ENCODE measurements at regions not wholly inside any gene's neighbourhood (a gene's known extent, or its start where the extent isn't known, plus 50 kb on each side); places are given as distances from the start of the nearest gene placed in this dataset.

GRCh38 chr20:22795433-22795832, 211.1 kb upstream of the FOXA2 start:
- DNase-seq, result no peak

DNA sequence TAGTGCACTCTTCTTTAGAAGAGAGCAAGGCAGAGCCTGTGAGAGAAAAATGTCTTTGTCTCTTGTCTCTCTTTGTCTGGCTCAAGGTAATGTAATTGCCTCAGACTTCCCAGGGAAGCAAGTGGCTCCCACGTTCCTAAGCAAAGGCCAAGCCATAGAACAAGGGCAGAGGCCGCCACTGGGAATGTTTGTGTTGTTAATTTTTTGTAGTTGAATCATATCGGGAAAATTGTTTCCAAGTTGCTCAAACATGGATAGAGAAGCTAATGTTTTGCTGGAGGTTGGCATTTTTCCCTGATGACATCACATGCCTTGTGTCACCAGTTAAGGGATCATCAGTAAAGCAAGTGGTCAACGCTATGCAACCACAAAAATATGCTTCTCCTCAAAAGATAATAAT, 211.5 kb upstream of the FOXA2 start:
- no peak for DNase-seq

DNA sequence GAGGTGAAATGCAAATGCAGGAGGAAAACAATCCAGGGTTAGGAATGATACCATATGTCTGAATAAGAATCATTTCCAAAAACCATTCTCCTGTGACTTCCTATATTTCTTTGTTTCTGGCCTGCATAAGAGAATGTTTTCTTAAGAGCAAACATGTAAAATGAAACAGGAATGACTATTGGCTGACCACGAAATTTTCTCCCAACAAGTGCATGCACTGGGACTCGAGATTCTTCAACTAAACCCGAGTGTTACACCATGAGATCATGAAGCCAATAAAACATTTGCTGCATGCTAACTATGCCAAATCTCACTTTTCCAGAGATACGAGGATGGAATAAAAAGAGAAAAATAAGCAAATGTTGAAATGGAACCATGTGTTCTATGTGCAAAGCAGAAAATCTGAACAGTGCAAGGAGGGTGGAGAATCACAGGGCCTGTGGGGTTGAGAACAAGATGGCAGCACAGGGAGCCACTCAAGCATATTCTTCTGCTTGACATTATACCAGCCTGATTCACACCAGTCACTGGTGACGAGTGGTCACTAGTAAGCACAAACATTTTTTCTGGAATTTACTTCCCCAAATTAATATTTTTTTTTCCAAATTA, 212.2 kb upstream of the FOXA2 start:
- DNase-seq, result no peak

GRCh38 chr20:22797103-22797502, 212.7 kb upstream of the FOXA2 start:
- no peak for DNase-seq

DNA sequence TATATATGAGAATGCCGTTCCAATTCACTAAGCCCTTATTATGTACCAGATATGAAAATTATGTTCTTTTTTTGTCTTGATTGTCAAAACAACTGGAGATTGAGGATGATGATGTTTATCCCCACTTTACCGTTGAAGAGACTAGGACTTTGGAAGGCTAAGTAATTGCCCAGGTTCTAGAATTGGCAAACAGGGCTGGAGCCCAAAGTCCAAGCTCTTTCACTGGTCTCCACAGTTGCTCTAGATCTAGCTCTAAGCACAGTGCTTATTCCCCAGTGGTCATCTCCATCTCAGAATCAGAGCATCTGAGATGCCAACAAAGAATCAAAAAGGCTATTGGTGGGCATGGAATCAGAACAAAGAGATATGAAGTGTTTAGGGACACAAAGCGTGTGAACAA, 215.3 kb upstream of the FOXA2 start:
- no peak for DNase-seq

GRCh38 chr20:22800129-22800528, 215.8 kb upstream of the FOXA2 start:
- DNase-seq, result no peak

- no peak for DNase-seq
Observed at GRCh38 chr20:22801528-22801927, 217.2 kb upstream of the FOXA2 start.

DNA sequence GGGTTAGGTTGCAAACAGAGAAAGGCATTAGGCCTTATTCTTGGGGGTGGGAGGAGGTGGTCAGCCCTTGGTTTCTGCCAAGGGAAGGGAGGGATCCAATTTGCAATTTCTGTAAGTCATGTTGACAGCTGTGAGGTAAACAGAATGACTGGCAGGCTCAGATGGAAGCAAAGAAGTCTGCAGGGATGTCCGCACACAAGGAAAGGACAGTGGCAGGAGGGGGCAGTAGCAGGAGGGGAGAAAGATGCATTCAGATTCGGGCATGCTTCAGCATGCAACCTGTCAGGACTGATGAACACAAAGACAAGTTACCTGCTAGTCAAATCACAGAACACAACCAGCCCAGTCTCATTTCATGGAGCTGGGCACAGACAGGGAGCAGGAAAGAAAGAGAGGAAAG, 217.9 kb upstream of the FOXA2 start:
- no peak for DNase-seq

DNA sequence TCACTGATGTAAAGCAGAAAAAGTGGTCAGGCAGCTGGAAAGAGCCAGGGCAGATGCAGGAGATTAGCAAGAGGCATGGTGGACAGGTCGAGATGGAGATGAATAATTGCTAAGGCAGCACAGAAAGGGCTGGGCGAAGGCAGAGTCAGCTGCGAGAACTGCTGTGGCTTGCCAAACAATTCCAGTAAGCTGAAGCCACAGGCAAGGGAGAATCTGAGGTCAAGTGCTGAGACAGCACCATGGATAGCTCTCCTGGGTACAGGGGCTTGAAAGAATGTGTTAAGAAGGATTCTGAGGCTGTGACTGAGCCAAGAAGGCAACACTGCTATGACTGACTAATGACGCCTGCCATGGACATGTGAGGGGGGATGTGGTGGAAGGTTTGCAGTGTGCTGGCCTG, 220.8 kb upstream of the FOXA2 start:
- no peak for DNase-seq

DNA sequence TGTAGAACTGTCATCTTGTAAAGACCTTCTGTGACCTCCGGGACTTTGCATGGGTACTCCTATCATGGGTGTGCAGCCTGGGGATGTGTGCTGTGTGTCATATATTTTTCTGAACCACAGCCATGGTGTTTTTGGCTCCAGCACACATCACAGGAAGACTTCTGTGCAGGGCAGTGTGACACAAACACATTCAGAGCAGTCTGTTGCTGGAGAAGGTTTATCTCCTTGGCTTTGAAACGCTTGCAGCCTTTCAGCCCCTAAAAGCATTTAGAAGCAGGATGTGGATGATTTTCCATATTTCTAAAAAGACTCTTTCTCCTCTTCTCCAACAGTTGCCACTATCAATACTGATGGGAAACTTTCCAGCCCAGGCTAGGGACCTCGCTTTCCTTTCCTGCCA, 221.6 kb upstream of the FOXA2 start:
- DNase-seq, result no peak

DNA sequence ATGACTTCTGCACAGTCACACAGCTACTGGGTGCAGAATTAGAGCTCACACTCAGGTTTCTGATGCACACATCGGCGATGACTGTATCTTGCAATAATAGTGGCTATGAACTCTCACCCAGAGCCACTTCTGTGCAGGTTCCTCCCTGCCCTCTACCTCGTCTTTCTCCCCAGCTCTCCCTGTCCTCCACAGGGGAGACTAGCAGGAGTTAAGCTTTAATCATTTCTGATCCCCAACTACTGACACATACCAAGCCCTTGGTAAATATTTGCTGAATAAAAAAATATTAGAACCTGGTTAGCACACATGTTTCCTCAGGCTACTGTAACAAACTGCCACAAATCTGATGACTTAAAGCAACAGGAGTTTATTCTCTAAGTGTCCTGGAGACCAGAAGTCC, 222.7 kb upstream of the FOXA2 start:
- DNase-seq, result no peak

GRCh38 chr20:22807646-22808244, 223.4 kb upstream of the FOXA2 start:
- DNase-seq, result no peak

- DNase-seq, result no peak
Observed at GRCh38 chr20:22808628-22809027, 224.3 kb upstream of the FOXA2 start.

DNA sequence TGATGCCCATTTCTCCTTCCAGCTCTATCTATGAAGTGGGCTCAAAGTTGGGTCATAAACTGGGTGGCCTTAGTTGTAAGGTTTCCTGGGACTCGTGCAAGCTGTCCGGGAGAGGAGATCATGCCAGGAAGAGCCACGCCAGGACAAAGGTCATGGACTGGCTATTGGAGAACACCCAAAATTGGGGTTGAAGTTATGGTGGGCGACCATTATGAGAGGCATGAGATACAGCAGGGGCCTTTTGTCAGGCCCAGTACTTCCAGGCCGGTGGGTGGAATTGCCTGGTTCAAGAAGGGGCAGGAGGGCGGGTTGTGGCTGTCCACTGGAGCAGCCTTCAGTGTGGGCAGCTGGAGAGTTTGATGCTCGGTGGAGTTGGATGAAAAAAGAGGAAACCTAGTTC, 225.1 kb upstream of the SSTR4 start:
- no peak for DNase-seq

- no peak for DNase-seq
Observed at GRCh38 chr20:22810626-22811569, 224.2 kb upstream of the SSTR4 start.

DNA sequence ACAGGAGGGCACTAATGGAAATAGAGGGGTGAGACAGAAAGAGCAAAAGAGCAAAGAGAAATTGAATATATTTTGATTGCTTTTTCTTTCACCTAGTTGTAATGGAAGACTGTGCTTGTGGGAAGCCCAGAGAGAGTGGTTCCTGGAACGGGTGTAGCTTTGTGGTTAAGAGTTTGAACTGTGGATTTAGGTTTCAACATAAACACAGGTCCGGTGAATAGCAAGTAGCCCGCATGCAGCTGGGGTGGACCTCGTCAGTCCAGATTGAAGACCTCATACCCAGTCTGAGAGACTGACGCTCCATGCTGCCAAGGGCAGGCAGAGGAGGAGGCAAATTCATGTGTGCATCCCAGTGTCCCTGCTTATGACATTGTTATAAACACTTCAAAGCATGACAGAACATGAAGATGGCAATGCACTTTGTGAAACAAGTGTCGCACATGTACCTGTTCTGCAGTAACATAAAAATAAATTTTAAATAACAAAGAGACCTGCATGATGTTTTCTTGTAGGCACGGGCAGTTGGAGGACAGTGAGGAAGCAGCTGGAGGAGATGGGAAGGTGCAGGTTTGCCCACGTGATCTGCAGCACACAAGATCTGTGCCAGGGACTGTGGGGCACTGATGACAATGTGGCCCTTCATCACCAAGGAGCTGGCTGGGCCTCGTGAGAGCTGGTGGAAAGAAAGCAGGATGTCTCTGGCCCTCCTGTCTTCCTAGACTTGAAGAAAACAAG, 220.5 kb upstream of the SSTR4 start:
- no peak for DNase-seq

DNA sequence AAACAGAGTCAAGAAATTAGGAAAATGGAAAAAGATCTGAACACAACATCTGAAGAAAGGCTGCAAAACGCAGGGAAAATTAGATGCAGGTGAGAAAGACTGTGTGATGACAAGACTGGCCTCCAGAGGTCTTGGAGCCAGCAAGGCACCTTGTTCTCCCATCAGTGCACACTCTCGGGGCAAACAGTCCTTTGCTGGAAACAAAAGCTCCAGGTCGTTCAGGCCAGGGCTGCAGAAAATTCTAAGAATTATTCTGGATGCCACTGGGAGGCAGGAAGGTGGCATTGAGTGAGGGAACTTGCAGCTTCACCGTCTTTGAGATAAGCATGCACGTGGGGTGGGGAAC, 219.9 kb upstream of the SSTR4 start:
- DNase-seq, result no peak

- no peak for DNase-seq
Observed at GRCh38 chr20:22815603-22816315, 219.4 kb upstream of the SSTR4 start.

DNA sequence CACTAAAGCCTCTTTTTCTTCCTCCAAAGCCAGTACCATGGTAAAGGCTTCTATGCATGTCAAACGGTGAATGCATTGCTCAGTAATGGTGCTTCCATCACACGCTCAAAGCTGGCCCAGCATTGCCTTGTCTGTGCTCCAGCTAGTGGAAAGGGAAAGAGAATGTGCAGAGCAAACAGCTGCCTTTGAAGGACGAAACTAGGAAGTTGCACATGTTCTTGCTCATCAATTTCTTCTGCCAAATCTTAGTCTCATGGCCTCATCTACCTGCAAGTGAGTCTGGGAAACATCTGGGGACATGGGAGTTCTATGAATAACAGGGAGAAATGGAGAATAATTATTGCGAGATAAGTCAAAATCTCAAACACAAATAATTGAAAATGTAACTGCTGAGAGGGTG, 216.5 kb upstream of the SSTR4 start:
- DNase-seq, result no peak

- no peak for DNase-seq
Observed at GRCh38 chr20:22819112-22819511, 216.0 kb upstream of the SSTR4 start.

GRCh38 chr20:22819784-22820183, 215.3 kb upstream of the SSTR4 start:
- no peak for DNase-seq

- no peak for DNase-seq
Observed at GRCh38 chr20:22821081-22821727, 213.9 kb upstream of the SSTR4 start.
